Activated CD4-positive, alpha-beta T cell treated with anti-CD3 and anti-CD28 coated beads, Interleukin-10, Interleukin-2, amounts not matched to agents 100 ng/mL and 50 ng/mL, durations not matched to agents 16 hours and 8 hours (primary cell): ENCODE measurements at regions not wholly inside any gene's neighbourhood (a gene's known extent, or its start where the extent isn't known, plus 50 kb on each side); places are given as distances from the start of the nearest gene placed in this dataset.

ENCODE experiments used
- DNase-seq: peaks from one replicate; pipeline ENCODE4 v3.0.0-alpha.2; 2020

GRCh38 chr12:87930033-87930432, 99.2 kb downstream of the C12orf50 start:
- no peak for DNase-seq

- no peak for DNase-seq
Measured at GRCh38 chr12:87929346-87929745, 99.9 kb downstream of the C12orf50 start.

GRCh38 chr12:87928031-87928430, 101.2 kb downstream of the C12orf50 start:
- DNase-seq, result no peak

GRCh38 chr12:87925021-87925420, 104.2 kb downstream of the C12orf50 start:
- DNase-seq, result no peak

DNA sequence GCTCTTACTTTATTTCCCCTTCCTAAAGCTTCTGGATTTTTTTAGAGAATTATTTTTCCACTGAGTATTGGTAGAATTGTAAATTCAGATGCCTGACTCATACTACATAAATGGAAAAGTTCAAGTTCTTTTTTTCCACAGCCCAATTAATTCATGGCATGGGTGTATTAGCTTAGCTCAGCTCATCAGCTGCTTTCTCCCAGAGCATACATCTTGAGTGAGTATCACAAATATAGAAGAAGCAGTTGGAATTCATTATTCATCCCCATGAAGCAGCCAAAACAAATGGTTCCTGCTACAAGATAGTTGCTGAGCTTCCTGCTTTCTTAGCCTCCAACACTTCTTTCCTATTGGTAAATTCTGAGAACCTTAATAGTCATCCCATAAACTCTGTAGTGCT, 105.1 kb downstream of the C12orf50 start:
- DNase-seq, result no peak

- no peak for DNase-seq
Measured at GRCh38 chr12:87923361-87923760, 105.8 kb downstream of the C12orf50 start.

- DNase-seq, result no peak
Measured at GRCh38 chr12:87922736-87923135, 106.5 kb downstream of the C12orf50 start.

GRCh38 chr12:87921621-87922020, 107.6 kb downstream of the C12orf50 start:
- no peak for DNase-seq

- DNase-seq, result no peak
Measured at GRCh38 chr12:87920139-87920538, 109.1 kb downstream of the C12orf50 start.

DNA sequence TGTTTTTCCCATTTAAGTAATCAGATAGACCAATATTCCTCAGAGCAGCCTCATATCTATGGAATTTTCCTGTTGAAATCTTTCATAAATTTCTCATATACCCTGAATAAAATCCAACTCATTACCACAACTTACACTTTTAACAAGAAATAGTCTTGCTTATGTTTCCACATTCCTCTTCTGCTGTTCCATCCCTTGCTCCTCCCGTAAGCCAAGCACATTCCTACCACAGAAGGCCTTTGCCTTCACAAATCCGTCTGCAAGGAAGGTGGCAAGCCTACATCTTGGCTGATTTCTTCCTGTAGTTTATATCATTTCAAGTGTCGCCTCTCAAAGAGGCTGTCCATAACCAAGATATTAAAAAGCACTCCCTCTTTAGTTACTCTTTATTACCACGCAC, 127.7 kb downstream of the C12orf50 start:
- no peak for DNase-seq

- DNase-seq, result no peak
Measured at GRCh38 chr12:87897662-87898061, 131.5 kb downstream of the C12orf50 start.

GRCh38 chr12:87883806-87884205, 145.4 kb downstream of the C12orf50 start:
- peak; percentile 22 for DNase-seq

GRCh38 chr12:87879141-87879540, 150.1 kb downstream of the C12orf50 start:
- DNase-seq, result no peak

DNA sequence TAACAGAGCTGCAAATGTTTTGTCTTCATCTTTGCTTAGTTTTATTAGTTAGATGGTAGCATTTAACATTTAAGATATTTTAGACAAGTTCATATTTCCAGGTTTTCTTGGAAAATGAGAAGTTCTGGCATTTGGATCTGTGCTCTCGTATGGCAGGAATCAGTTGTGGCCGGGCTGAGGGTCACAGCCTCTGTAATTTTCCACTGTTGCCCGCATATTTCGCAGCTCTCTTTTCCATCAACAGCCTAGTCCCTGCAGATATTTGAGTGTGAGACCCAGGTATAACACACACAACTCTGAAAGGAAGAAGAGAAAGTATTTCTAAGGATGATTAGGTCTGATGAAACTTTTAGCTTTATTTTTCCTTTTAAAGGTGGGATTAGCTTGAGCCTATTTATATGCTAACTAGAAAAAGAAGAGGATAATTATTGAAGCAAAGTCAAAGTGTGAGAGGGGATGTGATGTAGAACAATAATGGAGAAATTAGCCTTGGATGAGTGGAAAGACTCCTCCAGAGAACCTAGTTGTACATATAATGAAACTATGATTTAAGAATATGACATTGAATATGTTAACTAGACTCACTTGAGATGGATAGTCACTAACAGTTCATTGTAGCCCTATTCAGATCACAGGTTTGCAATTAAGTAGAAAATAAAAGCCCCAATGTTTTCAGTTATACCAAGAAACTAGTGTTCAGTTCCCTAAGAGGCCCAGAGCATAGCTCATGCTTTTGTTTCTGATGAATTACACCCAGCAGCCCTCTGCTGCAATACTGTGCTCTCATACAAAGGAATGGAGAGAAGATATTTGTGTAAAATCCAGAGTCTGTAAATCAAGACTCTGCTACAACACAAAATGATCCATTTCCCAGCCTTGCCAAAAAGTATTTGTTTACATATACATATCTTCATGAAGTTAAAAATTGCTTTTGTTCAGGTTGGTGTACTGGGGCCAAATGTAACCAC, 158.4 kb downstream of the C12orf50 start:
- no peak for DNase-seq

DNA sequence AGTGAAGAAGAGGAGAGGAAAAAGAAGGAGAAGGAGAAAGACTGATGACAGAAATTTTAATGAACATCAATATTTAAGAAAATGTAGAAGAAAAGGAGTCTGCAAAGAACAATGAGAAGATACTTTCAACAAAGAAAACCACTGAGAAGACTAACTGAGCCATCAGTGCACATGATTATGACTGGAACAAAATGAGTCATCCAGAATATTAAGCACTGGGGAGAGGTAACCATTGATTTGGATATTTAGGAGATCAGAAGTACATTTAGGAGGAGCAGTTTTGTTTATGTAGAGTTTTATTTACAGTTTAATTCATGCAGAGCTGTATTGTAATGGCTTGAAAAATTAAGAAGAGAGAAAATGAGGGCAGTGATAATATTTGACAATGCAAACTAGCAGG, 159.1 kb downstream of the C12orf50 start:
- DNase-seq, result no peak

DNA sequence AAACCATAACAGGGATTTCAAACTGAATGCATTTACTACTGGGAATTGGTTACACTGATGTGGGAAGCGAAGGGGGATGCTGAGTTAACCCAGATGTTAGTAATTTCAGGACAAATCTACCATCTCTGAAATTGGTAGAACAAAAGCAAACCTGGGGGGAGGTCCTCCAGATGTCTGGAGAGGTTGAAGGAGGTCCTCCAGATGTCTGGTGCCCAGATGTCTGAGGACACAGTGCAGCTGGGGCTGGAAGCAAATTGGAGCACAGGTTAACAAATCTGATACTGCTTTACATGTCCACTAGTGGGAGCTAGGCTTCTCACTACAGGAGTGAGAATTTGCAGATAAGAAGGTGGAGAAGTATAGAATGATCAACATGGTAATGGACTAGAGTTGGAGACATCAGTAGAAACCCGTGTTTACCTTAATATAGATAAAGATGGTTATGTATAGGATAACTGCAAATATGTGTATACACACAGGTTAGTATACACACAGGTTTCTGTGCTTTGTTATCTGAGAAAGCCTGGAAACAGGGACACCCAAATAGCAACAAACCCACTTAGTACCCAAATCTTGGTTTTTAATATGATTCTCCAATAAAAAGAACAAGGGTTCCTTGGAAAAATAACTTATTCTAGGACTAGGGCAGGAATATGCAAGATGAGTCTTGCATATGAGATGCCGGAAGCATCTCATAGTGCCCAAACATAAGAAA, 162.5 kb downstream of the C12orf50 start:
- peak; percentile 16 for DNase-seq

DNA sequence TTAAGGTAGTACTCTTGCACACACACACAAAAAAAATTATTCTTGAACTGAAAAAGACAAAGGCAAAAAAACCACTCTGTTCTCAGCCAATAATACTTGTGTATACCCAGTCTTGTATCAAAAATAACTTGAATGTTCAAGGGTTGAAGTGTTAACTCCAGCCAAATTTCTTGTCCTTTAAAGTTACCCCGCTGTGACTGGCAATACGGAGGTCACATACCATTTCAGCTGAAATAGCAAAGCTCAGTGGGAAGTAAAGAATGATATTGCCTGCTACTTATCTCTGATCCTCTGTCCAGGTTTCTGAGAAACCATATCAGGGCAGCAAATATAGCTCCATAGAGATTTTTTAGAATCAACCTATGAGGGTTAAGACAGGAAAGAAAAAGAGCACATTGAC, 167.4 kb downstream of the C12orf50 start:
- no peak for DNase-seq

DNA sequence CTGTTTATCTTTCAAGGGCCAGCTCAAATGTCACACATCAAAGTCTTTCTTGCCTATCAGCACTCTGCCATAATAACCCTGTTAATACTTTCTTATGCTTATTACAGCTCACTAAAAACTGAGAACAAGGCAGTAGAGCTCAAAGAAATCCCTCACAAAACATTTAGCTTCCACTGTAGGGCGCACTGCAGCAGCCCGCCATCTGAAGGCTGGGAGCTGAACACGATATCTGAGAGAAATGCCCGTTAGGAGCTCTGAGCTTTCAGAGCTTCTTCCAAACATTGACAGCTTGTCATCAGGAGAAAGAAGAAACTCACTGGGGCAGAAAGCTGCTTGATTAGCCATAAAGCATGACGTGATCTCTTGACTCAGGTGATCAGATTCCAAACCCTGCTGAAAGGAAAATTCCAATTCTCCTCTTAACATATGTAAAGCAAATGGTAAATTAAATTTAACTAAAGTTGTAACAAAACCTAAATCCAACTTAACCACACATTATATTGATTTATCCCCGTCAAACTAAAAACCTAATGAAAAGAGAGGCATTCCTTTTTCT, 175.7 kb downstream of the C12orf50 start:
- DNase-seq, result no peak

DNA sequence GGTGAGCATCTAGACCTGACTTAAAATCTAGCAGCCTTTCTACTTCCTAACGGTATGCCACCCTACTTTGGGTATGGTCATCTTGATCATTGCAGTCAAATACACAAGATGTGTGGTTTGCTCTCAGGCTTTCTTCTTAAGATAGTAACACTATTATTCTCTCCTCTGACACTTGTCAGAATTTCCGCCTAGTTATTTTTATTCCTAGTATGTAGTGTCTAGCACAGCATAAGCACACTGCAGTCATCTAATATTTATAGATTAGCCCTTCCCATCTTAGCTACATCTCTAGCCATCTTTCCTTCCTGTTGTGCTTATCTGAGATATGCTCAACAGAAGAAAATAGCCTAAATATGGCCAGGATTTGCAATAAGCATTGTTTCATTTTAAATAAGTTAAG, 180.1 kb downstream of the C12orf50 start:
- DNase-seq, result no peak

DNA sequence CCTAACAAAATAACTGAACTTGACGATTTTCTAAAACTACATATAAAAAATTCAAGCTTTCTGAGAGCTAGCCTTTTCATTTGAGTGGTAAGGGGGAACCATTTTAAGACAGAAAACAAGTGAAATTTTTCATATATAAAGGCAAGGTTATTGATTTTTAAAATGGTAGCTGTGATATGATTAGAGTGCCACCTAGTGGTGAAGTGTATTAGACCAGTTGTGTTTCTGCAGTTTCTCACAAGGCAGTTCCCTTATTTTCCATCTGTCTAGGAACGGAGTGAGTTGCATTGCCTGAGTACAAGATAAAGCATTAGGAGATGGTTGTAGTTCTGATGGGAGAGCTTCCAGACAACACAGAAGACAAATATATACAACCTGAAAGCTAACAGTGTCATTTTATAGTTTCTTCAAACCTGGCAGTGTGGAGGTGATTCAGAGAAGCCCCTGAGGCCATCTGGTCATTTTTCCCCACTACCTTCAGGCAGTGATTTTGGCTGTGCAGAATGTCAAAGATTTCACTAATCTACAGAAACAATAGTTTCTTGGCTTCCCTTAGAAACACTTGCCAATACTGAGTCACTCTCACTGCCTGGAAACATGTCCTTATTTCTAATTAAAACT, 180.8 kb downstream of the C12orf50 start:
- DNase-seq, result peak; percentile 56

DNA sequence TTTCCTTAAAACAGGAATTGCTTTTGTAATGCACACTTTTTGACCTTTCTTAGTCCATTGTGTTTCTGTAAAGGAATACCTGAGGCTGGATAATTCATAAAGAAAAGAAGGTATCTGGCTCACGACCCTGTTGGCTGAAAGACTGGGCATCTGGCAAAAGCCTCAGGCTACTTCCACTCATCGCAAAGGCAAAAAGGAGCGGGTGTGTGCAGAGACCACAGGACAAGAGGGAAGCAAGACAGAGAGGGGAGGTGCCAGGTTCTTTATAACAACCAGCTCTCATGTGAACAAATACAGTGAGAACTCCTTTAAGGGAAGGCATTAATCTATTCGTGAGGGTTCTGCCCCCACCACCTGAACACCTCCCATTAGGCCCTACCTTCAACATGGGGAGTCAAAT, 182.1 kb downstream of the C12orf50 start:
- DNase-seq, result no peak

GRCh38 chr12:87846045-87846444, 183.2 kb downstream of the C12orf50 start:
- DNase-seq, result no peak

- DNase-seq, result no peak
Measured at GRCh38 chr12:87841935-87842334, 187.3 kb downstream of the C12orf50 start.
